ENCODE measurements at regions not wholly inside any gene's neighbourhood (a gene's known extent, or its start where the extent isn't known, plus 50 kb on each side); places are given as distances from the start of the nearest gene placed in this dataset.

- DNase-seq: no peak
These were observed 757.3 kb downstream of the DOK5 start for GRCh38 chr20:55232647-55233046.

GRCh38 chr20:55229451-55229850 is 754.1 kb downstream of the DOK5 start:
- no peak for DNase-seq

DNA sequence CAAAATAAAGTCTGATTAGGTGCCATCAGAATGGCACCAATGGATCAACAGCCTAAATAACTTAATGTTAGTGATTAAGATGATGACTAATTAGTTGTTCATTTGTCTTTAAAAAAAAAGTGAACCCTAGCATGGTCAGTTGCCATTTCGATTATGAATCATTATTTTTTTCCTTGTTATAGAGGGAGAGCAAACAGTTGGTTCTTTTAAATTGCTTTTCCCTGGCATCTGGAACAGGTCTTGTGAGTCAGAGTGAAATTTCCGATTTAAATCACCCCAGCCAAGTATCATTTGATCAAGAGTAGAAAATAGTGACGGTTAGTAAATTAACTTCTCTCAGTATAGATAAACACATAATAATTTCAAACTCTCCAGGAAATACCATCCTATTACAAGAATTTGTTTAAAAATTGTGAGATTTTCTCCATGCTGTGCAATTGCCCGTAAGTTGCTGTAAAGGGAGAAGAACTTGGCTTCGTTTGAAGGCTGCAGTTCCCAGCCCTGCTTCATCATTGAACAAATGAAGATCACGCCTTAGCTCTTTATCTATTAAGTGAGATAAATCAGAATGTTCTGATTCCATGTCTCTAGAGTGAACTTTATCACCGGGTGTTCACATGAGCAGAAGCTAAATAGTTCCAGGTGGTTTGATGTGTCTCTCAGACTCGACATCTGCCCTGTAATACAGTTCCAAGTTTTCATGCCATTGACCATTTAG is 741.3 kb downstream of the DOK5 start:
- DNase-seq: no peak

DNA sequence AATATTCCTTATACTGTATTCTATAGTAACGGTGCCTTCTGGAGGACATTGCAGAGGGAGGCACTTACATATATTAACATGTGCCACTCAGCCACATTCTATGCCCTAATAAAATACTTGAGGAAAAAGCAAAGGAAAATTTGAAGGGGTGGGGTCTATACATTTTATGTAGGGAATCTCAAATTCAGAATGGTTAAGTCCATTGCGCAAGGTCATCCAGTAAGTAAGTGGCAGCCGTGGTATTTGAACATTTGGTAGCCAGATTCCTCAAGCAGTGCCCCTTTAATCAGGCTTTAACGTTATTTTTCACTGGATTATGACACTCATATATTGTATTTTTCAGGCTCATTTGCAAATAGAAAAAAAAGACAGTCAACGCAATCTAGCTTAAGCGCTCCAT is 738.3 kb downstream of the DOK5 start:
- no peak for DNase-seq

- no peak for DNase-seq
These were observed 736.1 kb downstream of the DOK5 start for GRCh38 chr20:55211481-55211880.

DNA sequence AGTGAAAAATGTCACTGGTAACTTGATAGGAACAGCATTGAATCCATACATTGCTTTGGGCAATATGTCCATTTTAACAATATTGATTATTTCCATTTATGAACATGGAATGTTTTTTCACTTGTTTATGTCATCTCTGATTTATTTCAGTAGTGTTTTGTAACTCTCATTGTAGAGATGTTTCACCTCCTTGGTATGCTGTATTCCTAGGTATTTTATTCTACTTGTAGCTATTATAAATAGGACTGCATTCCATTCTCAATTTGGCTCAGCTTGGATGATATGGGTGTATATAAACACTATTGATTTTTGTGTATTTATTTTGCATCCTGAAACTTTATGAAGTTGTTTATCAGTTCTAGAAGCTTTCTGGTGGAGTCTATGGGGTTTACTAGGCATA is 730.3 kb downstream of the DOK5 start:
- no peak for DNase-seq

DNA sequence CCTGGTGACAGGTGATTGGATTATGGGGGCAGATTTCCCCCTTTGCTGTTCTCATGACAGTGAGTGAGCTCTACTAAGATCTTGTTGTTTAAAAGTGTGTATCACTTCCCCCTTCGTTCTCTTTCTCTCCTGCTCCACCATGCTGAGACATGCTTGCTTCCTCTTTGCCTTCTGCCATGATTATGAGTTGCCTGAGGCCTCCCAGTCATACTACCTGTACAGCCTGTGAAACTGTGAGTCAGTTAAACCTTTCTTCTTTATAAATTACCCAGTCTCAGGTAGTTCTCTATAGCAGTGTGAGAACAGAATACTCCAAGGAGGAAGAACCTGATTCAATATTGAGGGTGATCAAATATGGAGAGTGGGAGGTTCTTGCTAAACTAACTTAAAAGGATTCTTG is 724.9 kb downstream of the DOK5 start:
- peak; percentile 17 for DNase-seq

DNA sequence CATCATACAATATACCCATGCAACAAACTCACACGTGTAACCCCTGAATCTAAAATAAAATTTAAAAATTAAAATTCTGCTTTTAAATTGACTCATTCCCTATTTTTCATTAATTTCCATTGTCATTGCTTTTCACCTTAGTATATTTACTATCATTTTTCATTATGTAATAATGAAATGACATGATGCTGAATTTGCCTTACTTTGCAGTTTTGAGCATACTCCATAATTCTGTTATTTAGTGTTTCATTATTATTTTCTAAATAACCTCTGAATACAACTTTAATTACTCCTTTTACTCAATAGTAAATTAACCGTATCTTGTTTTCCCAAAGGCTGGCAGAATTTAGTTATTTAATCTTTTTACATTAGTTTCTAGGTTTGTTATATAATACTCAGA is 719.6 kb downstream of the DOK5 start:
- DNase-seq: no peak

DNA sequence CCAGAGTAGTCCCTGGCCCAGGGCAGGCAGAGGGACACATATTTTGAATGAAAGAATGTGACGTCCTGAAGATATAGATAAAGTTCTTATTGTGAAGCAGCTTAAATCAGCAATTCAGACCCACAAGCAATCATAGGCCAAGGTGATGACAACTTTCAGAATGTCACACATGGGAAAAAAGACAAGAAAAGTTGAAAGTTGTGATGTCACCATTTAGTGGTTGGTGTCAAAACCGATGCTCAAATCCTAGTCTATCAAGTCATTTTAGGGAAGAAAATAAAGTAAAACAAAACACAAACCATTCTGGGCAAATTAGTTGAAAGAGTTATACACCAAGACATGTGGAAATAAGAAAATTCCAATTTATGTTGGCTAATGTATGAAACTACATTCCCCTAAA is 710.8 kb downstream of the DOK5 start:
- no peak for DNase-seq

DNA sequence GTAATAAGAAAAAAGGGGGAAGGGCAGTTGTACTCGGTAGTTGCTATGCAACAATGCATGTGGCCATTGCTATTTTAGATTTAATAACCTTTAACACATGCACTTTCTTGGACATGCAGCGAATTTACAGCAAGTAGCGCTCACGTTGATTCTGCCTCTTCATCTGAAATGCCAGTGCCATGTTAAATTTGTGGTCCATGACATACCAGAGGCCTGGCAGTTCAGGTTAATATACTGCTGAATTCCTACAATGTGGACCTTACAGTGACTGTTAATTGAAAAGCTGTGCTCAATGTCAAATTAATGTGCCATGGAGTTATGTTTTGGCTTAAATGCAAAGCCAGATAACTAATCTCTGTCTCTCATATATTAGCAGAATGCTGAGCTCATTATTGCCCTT is 699.7 kb downstream of the DOK5 start:
- DNase-seq: no peak

DNA sequence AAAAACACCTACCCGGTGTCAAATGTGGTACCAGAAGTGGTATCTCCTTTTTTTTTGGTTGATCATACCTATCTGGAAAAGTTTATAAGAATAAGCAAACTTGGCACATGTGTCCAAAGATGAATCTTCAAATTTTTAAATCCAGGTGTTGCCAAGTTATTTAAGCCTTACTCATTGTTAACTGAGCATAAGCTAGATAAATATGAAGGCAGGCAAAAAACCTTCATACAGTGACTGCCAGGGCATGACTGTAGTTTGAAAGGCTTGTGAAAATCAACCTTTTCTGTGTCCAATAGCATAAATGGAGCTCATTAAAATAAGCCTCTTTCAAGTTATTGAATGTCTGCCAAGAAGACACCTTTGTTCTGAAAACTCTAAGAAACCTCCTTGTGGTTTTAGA is 699.2 kb downstream of the DOK5 start:
- no peak for DNase-seq

DNA sequence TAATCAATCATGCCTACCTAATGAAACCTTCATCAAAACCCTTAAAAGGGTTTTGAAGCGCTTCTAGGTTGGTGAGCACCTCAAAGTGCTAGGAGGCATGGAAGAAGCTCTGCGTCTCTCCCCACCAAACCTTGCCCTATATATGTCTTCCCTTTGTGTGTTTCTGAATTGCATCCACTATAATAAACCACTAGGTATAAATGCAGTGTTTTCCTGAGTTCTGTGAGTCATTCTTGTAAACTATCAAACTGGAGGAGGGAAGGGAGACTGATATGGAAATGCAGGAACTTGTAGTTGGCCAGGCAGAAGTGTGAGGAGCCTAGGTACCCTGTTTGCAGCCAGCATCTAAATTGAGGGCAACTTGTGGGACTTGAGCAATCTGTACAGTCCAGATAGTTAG is 698.8 kb downstream of the DOK5 start:
- DNase-seq: no peak

- no peak for DNase-seq
These were observed 698.2 kb downstream of the DOK5 start for GRCh38 chr20:55173601-55174000.

- no peak for DNase-seq
These were observed 697.1 kb downstream of the DOK5 start for GRCh38 chr20:55172310-55173002.

GRCh38 chr20:55166063-55166462 is 690.7 kb downstream of the DOK5 start:
- no peak for DNase-seq

DNA sequence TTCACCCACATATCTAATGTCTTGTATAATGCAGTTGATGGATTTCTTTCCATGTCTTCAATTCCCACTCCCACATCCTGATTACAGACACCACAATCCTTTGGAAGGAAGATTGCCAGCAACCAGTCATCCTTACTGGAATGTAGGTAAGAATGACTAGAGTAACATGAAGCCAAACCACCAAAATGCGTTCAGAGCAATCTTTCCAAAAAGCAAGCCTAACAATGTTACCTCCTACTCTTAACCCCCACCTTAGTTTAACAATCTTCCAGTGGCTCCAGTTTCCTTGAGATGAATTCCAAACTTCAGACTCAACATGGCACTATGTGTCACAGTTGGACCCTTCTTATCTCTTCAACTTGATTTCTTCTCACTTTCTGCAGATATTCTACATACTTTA is 685.6 kb downstream of the DOK5 start:
- DNase-seq: no peak

- DNase-seq: no peak
These were observed 684.6 kb downstream of the DOK5 start for GRCh38 chr20:55160037-55160436.

- DNase-seq: no peak
These were observed 683.8 kb downstream of the DOK5 start for GRCh38 chr20:55159230-55159629.

GRCh38 chr20:55158446-55158845 is 683.1 kb downstream of the DOK5 start:
- no peak for DNase-seq

DNA sequence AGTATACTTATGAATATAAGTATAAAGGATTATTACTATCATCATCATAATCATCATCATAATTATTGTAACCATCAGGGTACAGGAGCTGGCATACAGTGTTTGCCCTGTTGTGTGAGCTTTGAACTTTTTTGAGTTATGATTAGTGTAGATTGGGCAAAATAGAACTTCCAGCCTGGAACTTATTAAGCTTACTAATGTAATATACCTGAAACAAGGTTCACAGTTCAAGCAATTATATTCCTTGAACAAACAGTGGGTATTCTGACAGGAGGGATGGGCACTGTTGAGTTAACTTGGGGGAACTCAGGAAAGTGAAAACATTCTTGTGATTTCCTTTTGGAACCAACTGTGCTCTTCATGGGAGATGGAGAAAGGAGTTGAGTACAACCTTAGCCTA is 680.0 kb downstream of the DOK5 start:
- no peak for DNase-seq

DNA sequence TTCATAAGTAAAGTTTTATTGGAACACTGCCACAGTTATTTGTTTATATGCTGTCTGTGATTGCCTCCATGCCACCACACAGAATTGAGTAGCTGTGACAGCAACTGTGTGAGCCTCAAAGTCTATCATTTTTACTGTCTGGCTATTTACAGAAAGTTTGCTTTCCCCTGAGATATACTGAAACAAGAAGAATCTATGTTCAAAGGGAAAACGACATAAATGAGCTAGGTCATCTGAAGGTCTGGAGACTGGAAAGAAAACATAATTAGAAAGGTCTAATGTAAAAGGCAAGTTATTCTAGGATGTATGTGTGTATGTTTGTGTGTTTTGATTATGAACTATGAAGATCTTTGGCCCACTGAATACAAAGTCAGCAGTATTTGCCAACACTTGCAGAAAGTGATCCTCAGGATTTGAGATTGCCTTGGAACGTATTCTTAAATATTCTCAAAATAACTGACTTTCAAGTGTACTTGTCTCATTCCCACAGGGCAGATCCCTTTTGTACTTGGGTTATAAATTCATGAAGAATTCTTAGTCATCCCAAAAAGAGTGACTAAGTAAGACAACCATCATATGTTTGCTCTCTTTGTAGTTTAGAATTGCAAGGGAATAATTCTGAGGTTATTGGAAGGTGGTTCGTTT is 677.7 kb downstream of the DOK5 start:
- DNase-seq: no peak

DNA sequence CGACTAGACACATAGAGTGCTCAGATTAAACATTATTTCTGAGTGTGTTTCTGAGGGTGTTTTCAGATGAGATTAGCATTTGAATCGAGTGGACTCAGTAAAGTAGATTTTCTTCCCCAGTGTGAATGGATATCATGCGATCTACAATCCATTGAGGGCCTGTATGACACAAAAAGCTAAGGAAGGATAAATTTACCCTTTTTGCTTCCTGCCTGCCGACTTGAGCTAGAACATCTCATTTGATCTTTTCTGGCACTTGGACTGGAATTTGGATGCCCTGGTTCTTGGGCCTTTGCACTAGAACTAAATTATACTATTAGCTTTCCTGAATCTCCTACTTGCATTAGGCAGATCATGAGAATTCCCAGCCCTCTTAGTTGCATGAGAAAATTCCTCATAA is 675.8 kb downstream of the DOK5 start:
- no peak for DNase-seq

GRCh38 chr20:55143601-55144000 is 668.2 kb downstream of the DOK5 start:
- DNase-seq: no peak

- no peak for DNase-seq
These were observed 667.5 kb downstream of the DOK5 start for GRCh38 chr20:55142932-55143331.
